Activated T-helper 1 cell treated with Interleukin-2 at 50 U/mL for 16 hours (primary cell): ENCODE measurements at regions not wholly inside any gene's neighbourhood (a gene's known extent, or its start where the extent isn't known, plus 50 kb on each side); places are given as distances from the start of the nearest gene placed in this dataset.

Experiments used
- DNase-seq: peaks from one replicate; pipeline ENCODE4 v3.0.0-alpha.2; 2020; ENCODE audit warnings: low read depth

GRCh38 chr1:208419746-208420420 lies 175.7 kb upstream of the PLXNA2 start:
- DNase-seq, result no peak

GRCh38 chr1:208420696-208421095 lies 176.5 kb upstream of the PLXNA2 start:
- no peak for DNase-seq

GRCh38 chr1:208421486-208421885 lies 177.3 kb upstream of the PLXNA2 start:
- no peak for DNase-seq

- no peak for DNase-seq
These were observed 179.3 kb upstream of the PLXNA2 start for GRCh38 chr1:208423526-208423925.

- DNase-seq, result no peak
These were observed 180.9 kb upstream of the PLXNA2 start for GRCh38 chr1:208425096-208425495.

- DNase-seq, result no peak
These were observed 186.0 kb upstream of the PLXNA2 start for GRCh38 chr1:208430220-208430619.

- DNase-seq, result no peak
These were observed 187.5 kb upstream of the PLXNA2 start for GRCh38 chr1:208431721-208432120.

GRCh38 chr1:208432346-208432745 lies 188.2 kb upstream of the PLXNA2 start:
- no peak for DNase-seq

- DNase-seq, result no peak
These were observed 188.9 kb upstream of the PLXNA2 start for GRCh38 chr1:208433086-208433485.

- no peak for DNase-seq
These were observed 189.8 kb upstream of the PLXNA2 start for GRCh38 chr1:208433971-208434370.

- no peak for DNase-seq
These were observed 193.2 kb upstream of the PLXNA2 start for GRCh38 chr1:208437401-208437800.

GRCh38 chr1:208438112-208438699 lies 194.0 kb upstream of the PLXNA2 start:
- DNase-seq, result no peak

GRCh38 chr1:208445758-208446203 lies 201.6 kb upstream of the PLXNA2 start:
- no peak for DNase-seq

- DNase-seq, result no peak
These were observed 202.1 kb upstream of the PLXNA2 start for GRCh38 chr1:208446271-208446691.

GRCh38 chr1:208448425-208448824 lies 204.2 kb upstream of the PLXNA2 start:
- no peak for DNase-seq

- no peak for DNase-seq
These were observed 205.8 kb upstream of the PLXNA2 start for GRCh38 chr1:208449951-208450350.

- DNase-seq, result no peak
These were observed 206.8 kb upstream of the PLXNA2 start for GRCh38 chr1:208450958-208451357.

GRCh38 chr1:208455821-208456220 lies 211.6 kb upstream of the PLXNA2 start:
- DNase-seq, result no peak

- no peak for DNase-seq
These were observed 212.3 kb upstream of the PLXNA2 start for GRCh38 chr1:208456487-208456886.

- no peak for DNase-seq
These were observed 216.6 kb upstream of the PLXNA2 start for GRCh38 chr1:208460823-208461222.

- no peak for DNase-seq
These were observed 217.5 kb upstream of the PLXNA2 start for GRCh38 chr1:208461680-208462079.

GRCh38 chr1:208462761-208463160 lies 218.6 kb upstream of the PLXNA2 start:
- DNase-seq, result no peak

- DNase-seq, result no peak
These were observed 221.1 kb upstream of the PLXNA2 start for GRCh38 chr1:208465266-208465665.
